G401 (cell line): ENCODE measurements at regions not wholly inside any gene's neighbourhood (a gene's known extent, or its start where the extent isn't known, plus 50 kb on each side); places are given as distances from the start of the nearest gene placed in this dataset.
"Not testable (repeated sequence)": the region's sequence is repeated elsewhere in the genome, so short reads cannot be mapped to it uniquely, and the experiment has no call there.

Experiments used
- DNase-seq: peaks from one replicate; pipeline ENCODE4 v3.0.0-alpha.2; 2015; ENCODE audit warnings: low spot score
- in situ Hi-C: cut with HindIII; loops from 2 replicates; pipeline ENCODE4 v1.10.0; 2016; ENCODE audit warnings: low sequenced_read_pairs, mixed read lengths

GRCh38 chr3:70702132-70702531 is 389.7 kb upstream of the MDFIC2 start:
- in situ Hi-C loops: no loop called here
- DNase-seq: no peak

GRCh38 chr3:70684701-70685100 is 372.3 kb upstream of the MDFIC2 start:
- DNase-seq: no peak
- in situ Hi-C loops: no loop called here

- in situ Hi-C loops, DNase-seq: not testable (repeated sequence)
Observed at GRCh38 chr3:70675810-70676209, 363.4 kb upstream of the MDFIC2 start.

- in situ Hi-C loops: no loop called here
- no peak for DNase-seq
Observed at GRCh38 chr3:70658513-70659310, 346.3 kb upstream of the MDFIC2 start.

- in situ Hi-C loops: no loop called here
Observed at GRCh38 chr3:70657454-70657853, 345.0 kb upstream of the MDFIC2 start.

GRCh38 chr3:70647823-70648222 is 335.4 kb upstream of the MDFIC2 start:
- in situ Hi-C loops: no loop called here
- DNase-seq: no peak

More at GRCh38 chr3:70657454-70657853, 345.0 kb upstream of the MDFIC2 start:
- DNase-seq: no peak

GRCh38 chr3:70647094-70647493 is 334.7 kb upstream of the MDFIC2 start:
- in situ Hi-C loops: no loop called here

GRCh38 chr3:70646635-70647034 is 334.2 kb upstream of the MDFIC2 start:
- in situ Hi-C loops: no loop called here
- DNase-seq: no peak

More at GRCh38 chr3:70647094-70647493, 334.7 kb upstream of the MDFIC2 start:
- no peak for DNase-seq

GRCh38 chr3:70640481-70640880 is 328.0 kb upstream of the MDFIC2 start:
- no peak for DNase-seq
- in situ Hi-C loops: no loop called here

- no peak for DNase-seq
- in situ Hi-C loops: no loop called here
Observed at GRCh38 chr3:70635301-70635700, 322.9 kb upstream of the MDFIC2 start.

GRCh38 chr3:70631716-70632307 is 319.4 kb upstream of the MDFIC2 start:
- no peak for DNase-seq
- in situ Hi-C loops: no loop called here

- DNase-seq: no peak
- in situ Hi-C loops: no loop called here
Observed at GRCh38 chr3:70621451-70621850, 309.0 kb upstream of the MDFIC2 start.

- in situ Hi-C loops: no loop called here
- DNase-seq: no peak
Observed at GRCh38 chr3:70620956-70621355, 308.5 kb upstream of the MDFIC2 start.

- no peak for DNase-seq
- in situ Hi-C loops: no loop called here
Observed at GRCh38 chr3:70620367-70620766, 307.9 kb upstream of the MDFIC2 start.

- in situ Hi-C loops: no loop called here
- no peak for DNase-seq
Observed at GRCh38 chr3:70618151-70618550, 305.7 kb upstream of the MDFIC2 start.

GRCh38 chr3:70617349-70617748 is 304.9 kb upstream of the MDFIC2 start:
- in situ Hi-C loops, DNase-seq: not testable (repeated sequence)

- no peak for DNase-seq
- in situ Hi-C loops: no loop called here
Observed at GRCh38 chr3:70615286-70615685, 302.8 kb upstream of the MDFIC2 start.

- in situ Hi-C loops: no loop called here
Observed at GRCh38 chr3:70614111-70614510, 301.7 kb upstream of the MDFIC2 start.

GRCh38 chr3:70612920-70613319 is 300.5 kb upstream of the MDFIC2 start:
- in situ Hi-C loops: no loop called here
- DNase-seq: no peak

More at GRCh38 chr3:70614111-70614510, 301.7 kb upstream of the MDFIC2 start:
- DNase-seq: no peak

GRCh38 chr3:70611667-70612277 is 299.3 kb upstream of the MDFIC2 start:
- in situ Hi-C loops: not testable (repeated sequence)

More at GRCh38 chr3:70611667-70612277, 299.3 kb upstream of the MDFIC2 start:
- not testable (repeated sequence) for DNase-seq
